Hippocampal formation (tissue), 2 donors: ENCODE measurements at regions not wholly inside any gene's neighbourhood (a gene's known extent, or its start where the extent isn't known, plus 50 kb on each side); places are given as distances from the start of the nearest gene placed in this dataset.
"Not testable (repeated sequence)": the region's sequence is repeated elsewhere in the genome, so short reads cannot be mapped to it uniquely, and the experiment has no call there.

ENCODE experiments used
- DNase-seq, 2 donors: peaks; one replicate each; lab custom pipeline; 2025; lab: John Stamatoyannopoulos, UW

DNA sequence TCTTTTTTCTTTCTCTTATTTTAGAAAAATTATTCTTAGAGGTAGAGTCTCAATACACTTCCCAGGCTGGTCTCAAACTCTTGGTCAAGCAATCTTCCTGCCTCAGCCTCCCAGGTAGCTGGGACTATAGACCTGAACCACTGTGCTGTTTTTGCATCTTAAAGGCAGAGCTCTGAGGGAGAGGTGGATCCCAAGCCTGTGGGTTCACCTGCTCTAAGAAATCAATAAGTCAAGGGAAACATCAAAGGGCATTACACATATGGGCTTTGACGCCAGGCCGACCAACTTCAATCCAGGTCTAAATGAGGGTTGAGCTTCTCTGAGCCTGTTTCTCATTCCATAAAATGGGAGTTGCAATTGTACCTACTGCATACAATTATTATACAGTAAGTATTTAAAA, 223.9 kb downstream of the LY86 start:
- no peak for DNase-seq

GRCh38 chr6:6815732-6816131, 227.2 kb downstream of the LY86 start:
- DNase-seq, result no peak

DNA sequence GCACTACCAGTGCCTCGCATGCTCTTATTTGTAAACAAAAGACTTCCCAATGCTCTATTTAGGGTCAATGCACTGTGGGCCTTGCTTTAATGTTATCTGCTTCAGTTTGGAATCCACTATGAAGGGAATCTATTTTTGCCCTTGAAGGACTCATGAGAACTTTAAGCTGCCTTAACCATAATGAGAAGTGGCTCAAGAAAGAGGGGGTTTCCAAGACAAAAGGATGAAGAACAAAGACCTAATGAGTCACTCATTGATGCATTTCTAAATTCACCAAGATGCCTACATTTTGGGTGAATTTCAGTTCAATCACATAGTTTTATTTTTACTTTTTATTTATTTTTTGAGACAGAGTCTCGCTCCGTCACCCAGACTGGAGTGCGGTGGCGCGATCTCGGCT, 228.2 kb downstream of the LY86 start:
- no peak for DNase-seq

GRCh38 chr6:6818078-6818639, 229.6 kb downstream of the LY86 start:
- no peak for DNase-seq

DNA sequence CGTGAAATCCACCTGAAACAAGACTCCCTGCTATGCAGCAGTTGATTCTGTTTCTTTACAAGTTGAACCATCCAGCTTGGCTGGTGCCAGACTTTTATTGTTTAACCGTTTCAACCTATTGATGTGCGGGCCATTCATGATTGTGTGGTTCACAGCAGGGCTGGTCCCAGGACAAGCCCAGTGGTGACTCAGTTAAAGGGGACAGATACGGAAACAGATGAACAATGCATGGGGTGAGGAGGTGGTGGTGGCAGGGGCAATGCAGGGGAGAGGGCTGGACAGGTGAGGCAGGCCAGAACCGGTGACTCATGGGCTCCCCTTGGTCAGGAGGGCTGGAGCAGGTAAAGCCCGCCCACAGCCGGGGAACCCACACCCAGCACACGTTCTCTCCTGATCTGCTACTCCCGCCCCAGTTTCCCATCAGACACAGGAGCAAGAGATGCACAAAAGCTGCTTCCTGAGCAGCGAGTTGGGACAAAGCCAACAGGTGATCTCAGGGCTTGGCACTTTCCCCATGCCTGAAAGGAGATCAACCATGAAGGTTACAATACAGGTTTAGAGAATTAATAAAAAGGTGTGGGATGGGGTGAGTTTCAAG, 232.2 kb downstream of the LY86 start:
- no peak for DNase-seq

GRCh38 chr6:6821639-6822261, 233.2 kb downstream of the LY86 start:
- DNase-seq, result no peak

DNA sequence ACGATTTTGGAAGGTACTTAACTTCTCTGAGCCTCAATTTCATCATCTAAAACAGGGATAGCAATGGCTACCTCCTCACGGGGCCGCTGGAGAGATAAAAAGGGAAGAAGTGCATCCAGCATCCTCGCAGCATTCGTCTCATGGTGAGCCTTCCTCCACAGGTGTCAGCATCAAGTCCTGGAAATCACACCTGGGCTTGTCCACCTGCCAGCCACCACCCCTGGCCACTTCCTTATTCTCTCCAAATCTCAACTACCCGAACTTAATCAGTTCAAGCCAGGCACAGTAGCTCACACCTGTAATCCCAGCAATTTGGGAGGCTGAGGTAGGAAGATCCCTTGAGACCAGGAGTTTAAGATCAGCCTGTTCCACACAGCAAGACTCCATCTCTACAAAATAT, 234.5 kb downstream of the LY86 start:
- no peak for DNase-seq

DNA sequence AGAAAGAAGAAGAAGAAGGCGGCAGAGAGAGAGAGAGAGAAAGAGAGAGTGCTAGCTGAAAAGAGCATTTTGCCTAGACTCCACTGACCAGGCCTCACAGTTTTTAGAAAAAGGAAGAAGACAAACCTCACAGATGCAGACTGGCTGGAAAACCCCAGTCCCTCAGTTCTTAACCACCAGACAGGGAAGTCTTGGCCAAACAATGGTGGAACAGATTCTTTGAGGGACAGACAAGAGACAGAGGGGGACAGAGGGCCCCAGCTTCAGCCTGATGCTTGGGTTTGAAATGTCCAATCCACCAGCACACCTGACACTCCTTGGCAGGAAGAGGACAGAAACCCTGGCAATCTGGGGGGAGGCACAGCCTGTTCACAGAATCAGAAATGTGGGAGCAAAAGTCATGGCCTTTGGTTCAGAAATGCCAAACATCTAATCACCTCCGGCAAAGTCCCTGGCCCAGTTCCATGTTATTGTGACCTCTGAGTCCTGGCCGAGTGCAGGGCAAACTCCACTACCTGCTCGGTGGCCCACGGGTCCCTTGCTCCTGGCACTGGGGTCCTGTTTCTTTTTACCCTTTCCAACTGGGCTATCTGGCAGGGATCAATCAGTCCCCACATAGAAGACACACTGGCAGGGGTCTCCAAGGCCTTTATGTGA, 235.2 kb downstream of the LY86 start:
- DNase-seq, result no peak

DNA sequence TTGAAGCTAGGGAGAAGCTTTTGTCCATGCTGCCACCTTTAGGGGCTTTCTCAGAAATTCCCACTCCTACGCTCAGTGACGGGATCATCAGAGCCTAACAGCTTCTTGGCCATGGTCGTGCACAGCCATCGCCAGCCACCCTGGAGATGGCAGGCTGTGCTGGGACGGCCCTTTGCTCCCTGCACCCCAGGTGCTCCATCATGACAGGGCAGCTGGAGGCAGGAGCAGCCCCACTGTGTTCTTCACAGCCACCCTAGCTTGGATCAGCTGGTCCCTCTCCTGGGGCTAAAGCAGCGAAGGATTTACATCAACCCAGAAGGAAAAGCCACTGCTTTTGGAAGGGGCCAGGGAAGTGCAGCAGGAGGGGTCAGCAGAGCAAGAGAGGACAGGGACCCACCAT, 235.9 kb downstream of the LY86 start:
- DNase-seq, result no peak

DNA sequence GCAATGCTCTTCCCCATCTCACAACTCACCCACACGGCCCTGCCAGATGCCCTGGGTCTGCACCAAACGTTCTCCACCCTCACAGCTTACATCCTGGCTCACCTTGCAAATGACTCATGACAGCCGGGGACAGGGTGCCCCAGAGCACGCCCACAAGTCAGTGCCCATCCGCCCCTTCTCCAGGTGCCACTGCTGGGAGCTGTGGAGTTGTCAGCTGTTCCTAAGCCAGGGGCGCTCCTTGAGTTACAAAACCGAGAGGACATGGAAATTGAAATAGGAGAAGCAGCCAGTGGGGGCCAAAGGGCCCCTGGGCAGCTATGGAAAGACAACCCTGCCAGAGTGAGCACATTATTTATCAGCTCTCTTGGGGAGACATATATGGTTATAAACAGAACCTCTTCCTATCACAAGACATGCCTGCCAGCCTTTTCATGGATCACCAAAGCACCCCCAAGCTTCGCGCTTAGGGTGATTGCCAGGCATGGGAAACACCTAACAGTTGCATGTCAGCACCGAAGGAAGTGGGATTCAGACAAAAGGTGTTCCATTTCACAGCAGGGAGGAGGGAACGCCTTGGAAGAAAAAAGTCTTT, 236.8 kb downstream of the LY86 start:
- DNase-seq, result no peak

DNA sequence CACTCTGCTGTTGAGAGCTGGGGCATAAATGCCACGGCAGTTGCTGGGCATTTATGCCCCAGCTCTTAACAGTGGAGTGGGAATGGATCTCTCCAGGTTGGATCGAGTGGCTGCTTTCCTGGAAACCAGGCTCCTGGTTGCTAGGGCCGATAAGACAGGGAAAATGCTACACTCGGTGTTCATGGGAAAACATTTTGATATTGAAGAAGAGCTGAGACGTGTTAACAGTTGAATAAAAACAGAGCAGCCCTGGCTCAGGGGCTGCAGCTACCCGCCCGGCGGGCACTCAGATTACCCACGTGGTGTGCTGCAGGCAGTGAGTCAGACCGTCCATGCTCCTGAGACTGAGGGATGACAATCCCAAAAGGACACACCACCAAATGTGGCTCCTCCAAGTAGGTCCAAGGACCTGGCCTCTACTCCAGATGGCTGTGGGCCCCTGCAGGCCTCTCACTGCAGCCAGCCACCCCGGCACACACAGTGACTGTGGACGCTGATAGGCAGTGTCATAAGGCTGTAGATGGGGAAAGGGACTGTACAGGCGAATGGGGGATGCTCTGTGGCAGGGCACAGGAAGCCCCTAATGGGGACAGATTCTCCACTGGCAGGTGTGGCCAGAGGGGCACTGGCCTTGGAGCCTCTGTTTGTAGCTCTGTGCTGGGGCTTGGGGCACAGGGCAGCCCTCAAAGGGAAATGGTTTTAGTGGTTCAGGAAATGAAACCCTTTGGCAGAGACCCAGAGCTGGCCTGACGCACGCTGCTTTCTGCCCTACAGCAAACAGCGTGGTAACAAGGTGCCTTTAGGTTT, 237.8 kb downstream of the LY86 start:
- DNase-seq, result no peak

GRCh38 chr6:6826961-6827360, 238.4 kb downstream of the LY86 start:
- DNase-seq, result no peak

DNA sequence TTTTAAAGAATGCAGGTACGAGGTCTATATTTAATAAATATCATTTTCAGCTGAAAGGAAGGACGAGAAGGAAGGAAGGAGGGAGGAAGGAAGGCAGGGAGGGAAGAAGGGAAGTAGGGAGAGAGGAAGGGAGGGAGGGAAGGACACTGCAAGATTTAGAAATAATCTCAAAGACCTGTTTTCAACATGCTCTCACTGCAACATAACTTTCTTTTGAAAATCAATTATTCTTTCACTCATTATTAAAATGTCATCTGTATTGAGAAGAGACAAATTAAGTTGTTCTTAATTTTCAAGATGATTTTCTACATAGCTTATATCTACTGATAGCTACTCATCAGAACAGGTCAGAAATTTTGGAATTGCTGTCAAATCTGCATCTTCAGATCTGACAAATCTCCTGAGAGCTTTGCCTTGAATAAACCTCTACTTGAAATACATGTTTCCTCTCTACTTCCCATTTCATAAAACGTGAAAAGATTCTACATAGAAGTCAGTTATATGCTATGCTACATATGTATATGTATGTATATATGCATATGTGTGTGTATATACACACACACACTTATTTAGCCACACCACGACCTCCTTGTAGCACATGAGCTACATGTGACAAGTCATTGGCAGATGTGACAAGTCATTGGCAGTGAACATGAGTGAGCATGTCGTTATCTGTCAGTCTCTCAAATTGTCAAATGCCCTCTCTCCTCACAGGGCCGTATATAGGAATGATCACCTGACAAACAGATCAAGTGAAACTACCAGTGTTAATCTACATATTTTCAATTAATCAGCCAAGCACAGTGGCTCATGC, 241.6 kb downstream of the LY86 start:
- DNase-seq, result no peak

DNA sequence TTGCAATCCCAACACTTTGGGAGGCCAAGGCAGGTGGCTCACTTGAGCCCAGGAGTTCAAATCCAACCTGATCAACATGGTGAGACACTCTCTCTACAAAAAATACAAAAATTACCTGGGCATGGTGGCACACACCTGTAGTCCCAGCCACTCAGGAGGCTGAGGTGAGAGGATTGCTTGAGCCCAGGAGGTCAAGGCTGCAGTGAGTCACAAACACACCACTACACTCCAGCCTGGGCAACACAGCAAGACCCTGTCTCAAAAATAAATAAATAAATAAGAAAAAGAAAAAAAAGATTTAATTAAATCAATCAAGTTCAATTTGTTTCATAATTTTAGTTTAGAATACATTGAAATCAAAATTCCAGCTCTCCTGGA, 242.2 kb downstream of the LY86 start:
- not testable (repeated sequence) for DNase-seq

- DNase-seq, result no peak
Observed at GRCh38 chr6:6832439-6832838, 243.9 kb downstream of the LY86 start.

DNA sequence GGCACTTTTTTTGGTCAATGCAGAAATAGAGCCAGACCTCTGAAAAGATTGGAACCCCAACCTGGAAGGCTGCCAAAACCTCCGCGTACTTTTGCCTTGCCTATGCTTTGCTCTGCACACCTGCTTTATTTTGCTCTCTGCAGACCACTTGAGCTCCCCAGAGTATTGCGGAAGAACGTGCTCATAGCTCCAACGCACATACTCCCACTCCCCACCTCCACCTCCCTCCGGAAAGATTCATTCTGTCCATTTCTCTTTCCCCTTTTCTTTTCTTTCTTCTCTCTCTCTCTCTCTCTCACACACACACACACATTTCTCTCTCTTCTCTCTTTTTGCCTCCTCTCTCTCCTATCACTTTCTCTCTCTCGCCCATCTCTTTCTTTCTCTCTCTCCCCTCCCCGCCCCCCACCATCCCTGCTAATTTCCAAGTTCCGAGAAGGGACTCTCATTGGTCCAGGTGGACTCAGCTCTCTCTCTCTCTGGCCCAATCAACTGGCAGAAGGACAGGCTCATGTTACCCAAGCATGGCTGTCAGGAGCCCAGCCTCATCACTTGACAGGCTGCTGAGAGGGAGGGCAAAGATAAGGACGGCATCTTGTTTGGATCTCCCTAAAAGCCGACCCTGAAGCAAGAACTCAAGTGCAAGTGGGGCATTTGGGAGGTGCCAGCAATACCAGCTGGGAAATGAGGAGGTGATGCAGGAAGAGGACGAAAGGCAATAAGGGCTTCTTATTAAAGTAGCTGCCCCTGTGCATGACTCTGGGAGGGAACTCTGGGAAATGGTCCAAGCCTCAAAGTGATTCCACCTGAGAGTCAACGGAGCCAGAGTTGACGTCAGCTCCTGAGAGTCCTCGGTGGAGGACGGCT, 246.1 kb downstream of the LY86 start:
- no peak for DNase-seq

GRCh38 chr6:6835223-6835503, 246.6 kb downstream of the LY86 start:
- no peak for DNase-seq

- DNase-seq, result no peak
Observed at GRCh38 chr6:6836609-6837406, 248.3 kb downstream of the LY86 start.

DNA sequence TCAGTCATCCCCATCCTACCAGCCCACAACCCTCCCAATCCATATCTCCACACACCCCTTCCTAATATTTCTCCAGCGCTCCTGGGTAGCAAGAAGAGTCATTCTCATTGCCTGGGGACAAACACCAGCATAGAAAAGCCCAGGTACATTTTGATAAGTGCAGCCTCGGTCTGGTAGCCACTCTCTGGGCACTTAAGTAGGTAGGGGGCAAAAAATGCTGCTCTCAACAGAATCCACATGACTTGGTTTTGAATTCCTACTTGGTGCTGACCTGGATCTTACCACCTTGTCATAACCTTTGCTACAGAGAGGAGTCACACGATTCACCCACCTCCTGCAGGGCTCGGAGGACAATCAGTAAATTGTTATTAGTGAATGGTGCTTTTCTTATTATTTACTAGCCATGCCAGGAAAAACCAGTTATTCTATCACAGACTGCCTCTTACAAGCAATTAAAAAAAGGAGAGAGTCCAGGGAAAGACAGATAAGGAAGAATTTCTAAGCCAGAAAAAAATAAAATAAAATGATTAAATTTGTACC, 249.1 kb downstream of the LY86 start:
- no peak for DNase-seq
